Colon (tissue), 2 donors: ENCODE measurements at regions not wholly inside any gene's neighbourhood (a gene's known extent, or its start where the extent isn't known, plus 50 kb on each side); places are given as distances from the start of the nearest gene placed in this dataset.

Experiments used
- FAIRE-seq: peaks from 2 replicates; lab custom pipeline; 2012; peaks lifted over from hg19 to GRCh38; lab: Jason Lieb, UNC
- donor health status: control.
- donor health status: control.

GRCh38 chr4:85398276-85398675 lies 76.7 kb upstream of the ARHGAP24 start:
- FAIRE-seq, result no peak

GRCh38 chr4:85399270-85399669 lies 75.7 kb upstream of the ARHGAP24 start:
- no peak for FAIRE-seq

GRCh38 chr4:85402371-85402770 lies 72.6 kb upstream of the ARHGAP24 start:
- no peak for FAIRE-seq

- no peak for FAIRE-seq
Observed at GRCh38 chr4:85406185-85406584, 68.8 kb upstream of the ARHGAP24 start.

- FAIRE-seq, result no peak
Observed at GRCh38 chr4:85407546-85407945, 67.4 kb upstream of the ARHGAP24 start.

GRCh38 chr4:85408301-85408700 lies 66.6 kb upstream of the ARHGAP24 start:
- FAIRE-seq, result no peak

- no peak for FAIRE-seq
Observed at GRCh38 chr4:85409251-85409650, 65.7 kb upstream of the ARHGAP24 start.

- FAIRE-seq, result no peak
Observed at GRCh38 chr4:85411386-85411785, 63.6 kb upstream of the ARHGAP24 start.

GRCh38 chr4:85414972-85415371 lies 60.0 kb upstream of the ARHGAP24 start:
- no peak for FAIRE-seq

GRCh38 chr4:85416094-85416493 lies 58.9 kb upstream of the ARHGAP24 start:
- no peak for FAIRE-seq

GRCh38 chr4:85419103-85419502 lies 55.8 kb upstream of the ARHGAP24 start:
- FAIRE-seq, result no peak

- no peak for FAIRE-seq
Observed at GRCh38 chr4:85420831-85421230, 54.1 kb upstream of the ARHGAP24 start.

GRCh38 chr4:85423431-85423830 lies 51.5 kb upstream of the ARHGAP24 start:
- no peak for FAIRE-seq
